HPDE6-E6E7 (cell line): ENCODE measurements at regions not wholly inside any gene's neighbourhood (a gene's known extent, or its start where the extent isn't known, plus 50 kb on each side); places are given as distances from the start of the nearest gene placed in this dataset.
A peak's percentile ranks its signal among the peaks of the same experiment; 100 is the strongest.

Source experiments
- DNase-seq: peaks from one replicate; pipeline ENCODE4 v3.0.0; 2011; ENCODE audit warnings: missing footprints; ENCODE audit errors: extremely low spot score

DNA sequence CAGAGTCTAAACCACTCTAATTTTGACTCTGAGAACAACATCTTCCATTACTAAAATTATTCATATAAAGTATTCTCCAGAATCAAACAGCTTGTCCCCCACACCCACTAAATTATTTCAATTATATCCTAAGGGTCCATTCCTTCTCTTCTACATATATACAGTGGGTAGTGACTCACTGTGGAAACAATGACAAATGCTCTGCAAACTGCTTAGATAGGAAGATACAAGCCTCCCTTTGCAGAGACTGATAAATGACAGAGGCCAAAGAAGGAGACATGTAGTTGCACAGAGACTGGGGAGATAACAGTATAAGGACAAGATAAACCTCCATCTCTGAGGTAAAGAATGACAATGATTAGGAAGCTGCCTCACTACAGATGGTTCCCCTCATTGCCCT, 1087.4 kb downstream of the AGBL1 start:
- no peak for DNase-seq

DNA sequence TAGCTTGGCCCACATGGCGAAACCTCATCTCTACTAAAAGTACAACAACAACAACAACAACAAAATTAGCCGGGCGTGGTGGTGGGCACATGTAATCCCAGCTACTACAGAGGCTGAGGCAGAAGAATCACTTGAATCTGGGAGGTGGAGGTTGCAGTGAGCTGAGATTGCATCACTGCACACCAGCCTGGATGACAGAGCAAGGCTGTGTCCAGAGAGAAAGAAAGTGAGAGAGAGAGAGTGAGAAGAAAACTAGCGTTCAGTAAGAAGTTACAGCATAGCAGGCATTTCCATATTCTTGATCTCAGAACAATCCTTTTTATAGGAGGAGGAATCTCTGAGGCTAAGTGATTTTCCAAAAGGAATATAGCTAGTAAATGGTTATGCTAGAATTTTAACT, 1076.1 kb downstream of the AGBL1 start:
- DNase-seq = no peak

DNA sequence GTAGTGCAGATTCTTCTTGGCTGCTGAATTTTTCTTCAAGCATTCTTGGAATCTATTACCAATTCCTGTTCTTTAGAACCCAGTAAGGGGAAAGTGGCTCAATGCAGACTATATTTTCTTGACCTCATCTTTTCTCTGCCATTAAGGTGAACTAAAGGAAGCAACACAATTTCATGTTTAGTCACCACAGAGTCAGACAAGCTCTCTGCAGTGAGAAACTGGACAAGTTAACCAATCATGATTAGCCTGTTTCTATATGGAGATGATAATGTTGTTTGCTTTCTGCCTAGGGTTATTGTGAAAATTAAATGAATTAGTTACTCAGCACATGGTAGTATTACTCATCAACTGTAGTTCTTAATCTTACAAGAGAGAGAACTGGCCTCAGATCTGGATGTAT, 1075.1 kb downstream of the AGBL1 start:
- DNase-seq = peak; percentile 58

DNA sequence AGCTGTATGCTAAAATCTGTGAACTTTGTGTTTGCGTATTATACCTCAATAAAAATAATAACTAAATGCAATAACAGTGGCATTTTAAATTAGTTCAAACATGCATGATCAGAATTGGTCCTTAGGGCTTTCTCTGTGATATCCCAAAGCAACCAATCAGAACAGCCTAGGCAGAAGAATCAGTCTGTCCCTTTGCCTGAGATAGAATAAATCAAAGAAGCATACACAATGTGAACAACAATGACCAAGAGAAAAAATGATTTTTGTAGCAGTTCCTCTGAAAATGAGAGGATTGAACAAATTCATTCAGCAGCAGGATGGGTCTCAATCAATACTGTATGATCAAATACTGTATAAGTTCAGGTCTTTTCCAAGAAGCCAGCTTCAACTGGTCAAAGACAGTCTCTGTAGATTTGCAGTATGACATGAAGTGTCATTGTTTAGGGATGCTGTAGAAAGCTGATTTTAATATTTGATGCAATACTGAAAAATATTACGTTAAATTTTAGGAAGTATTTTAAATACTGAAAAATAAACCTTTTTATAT, 1071.6 kb downstream of the AGBL1 start:
- no peak for DNase-seq

DNA sequence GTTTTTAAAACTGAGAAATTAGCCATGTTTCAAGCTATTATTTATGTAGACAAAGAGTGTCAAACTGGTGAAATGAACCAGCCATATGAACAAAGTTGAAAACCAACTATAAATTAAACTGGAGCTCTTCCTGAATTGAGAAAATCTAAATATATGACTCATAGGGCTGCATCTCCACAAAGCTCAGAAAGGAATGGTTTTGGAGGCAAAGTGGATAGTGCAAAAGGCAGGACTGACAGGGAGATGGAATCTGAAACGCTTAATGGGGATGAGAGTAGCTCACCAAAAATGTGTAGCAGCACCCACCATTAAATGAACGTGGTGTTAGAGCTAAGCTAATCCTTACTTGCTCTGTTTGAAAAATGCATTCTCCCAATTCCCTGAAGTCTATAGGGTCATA, 1066.0 kb downstream of the AGBL1 start:
- no peak for DNase-seq

DNA sequence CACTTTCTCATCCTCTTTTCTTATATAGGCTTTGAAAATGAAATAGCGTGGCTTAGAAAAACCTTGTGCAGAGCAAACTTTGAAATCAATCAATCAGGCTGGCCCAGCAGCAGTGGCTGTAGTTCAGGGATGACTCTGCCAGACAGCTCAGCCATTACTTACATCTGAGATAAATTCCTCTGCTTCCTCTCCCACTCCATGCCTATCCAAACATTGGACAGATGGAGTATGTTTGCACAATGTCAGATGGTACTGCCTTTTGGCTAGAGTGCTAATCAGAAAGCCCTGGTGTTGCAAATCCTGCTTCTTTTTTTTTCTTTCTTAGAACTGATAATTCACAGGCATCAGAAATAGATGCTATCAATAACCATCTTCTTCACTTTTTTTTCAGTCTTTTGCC, 1065.1 kb downstream of the AGBL1 start:
- DNase-seq = no peak

DNA sequence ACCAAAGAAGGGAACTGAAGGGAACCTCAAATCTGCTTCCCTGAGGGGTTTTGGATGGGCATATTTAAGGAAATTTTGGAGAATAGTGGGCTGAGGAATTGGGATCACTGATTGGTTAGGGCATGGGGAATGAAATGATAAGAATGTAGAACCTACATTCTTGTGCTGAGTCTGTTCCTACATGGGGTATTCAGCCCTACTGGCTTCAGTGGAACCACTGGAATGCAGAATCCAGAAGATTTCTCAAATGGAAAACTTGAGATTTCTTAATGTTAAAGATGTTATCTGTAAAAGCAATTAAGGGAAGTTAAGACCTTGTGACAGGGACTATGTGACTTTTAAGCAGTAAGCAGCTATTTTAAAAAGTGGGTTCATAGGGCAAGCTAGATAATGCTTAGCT, 1062.4 kb downstream of the AGBL1 start:
- DNase-seq = no peak

DNA sequence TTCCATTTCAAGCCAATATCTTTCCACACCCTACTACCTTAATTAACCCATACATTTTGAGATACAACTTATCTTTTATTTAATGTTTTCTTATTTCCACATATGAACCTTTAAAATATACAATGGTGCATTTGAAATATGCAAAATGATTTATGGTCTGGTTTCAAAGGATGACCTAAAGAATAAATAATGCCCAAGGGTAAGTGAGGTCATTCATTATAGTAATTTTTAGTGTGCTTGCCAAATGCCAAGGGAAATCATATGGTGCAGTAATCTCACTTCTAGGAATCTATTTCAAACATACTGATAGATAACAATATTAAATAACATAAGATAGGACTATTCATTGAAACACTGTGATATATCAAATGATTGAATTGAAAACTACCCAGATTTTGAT, 1055.4 kb downstream of the AGBL1 start:
- DNase-seq = no peak

DNA sequence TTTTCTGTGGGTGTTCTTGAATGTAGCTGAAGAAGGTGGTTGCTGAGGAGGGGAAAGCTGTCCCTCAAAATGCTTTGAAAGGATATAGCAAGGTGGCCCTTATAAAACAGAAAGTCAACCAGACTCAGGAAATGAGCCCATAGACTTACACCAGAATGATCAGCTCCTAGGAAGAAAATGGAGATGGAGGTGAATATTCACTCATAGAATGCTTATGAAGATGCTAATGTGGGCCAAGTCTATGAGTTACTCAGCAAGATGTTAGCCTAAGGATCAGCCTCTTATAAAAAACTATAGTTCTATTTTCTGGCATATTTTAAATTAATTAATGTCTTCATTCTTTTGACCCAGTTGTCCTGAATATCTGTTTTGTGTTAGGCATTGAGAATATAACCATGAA, 1054.0 kb downstream of the AGBL1 start:
- DNase-seq = no peak

DNA sequence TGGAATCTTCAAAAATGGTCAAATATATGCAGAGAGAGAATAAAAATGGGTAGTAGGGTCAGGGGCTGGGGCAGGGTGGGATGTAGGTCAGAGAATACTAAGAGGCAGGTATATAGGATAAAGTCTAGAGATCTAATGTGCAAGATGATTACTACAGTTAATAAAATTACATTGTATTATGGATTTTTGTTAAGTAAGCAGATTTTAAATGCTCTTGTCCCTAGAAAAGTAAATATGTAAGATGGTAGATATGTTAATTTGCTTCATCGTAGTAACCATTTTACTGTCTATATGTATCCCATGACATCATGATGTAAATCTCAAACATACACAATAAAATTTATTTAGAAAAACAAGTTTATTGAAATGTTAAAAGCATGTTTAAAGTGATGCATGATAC, 1051.4 kb downstream of the AGBL1 start:
- no peak for DNase-seq

DNA sequence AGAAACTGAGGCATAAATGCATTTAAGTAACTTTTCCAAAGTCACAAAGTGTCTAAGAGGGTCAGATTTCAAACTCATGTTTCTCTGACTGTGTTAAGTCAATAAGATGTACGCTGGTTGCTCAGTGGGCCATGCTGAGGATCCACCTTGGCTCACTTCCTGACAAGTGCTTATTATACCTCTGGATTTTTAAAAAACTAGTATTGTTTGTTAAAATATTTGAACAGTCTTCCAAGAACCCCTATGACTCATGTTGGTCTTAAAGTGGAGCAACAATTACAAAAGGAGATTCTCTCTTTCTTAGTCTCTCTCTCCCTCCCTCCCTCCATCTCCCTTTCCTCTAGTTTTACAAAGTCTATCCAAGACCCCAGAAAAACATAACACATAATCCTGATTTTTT, 1050.2 kb downstream of the AGBL1 start:
- DNase-seq = no peak

DNA sequence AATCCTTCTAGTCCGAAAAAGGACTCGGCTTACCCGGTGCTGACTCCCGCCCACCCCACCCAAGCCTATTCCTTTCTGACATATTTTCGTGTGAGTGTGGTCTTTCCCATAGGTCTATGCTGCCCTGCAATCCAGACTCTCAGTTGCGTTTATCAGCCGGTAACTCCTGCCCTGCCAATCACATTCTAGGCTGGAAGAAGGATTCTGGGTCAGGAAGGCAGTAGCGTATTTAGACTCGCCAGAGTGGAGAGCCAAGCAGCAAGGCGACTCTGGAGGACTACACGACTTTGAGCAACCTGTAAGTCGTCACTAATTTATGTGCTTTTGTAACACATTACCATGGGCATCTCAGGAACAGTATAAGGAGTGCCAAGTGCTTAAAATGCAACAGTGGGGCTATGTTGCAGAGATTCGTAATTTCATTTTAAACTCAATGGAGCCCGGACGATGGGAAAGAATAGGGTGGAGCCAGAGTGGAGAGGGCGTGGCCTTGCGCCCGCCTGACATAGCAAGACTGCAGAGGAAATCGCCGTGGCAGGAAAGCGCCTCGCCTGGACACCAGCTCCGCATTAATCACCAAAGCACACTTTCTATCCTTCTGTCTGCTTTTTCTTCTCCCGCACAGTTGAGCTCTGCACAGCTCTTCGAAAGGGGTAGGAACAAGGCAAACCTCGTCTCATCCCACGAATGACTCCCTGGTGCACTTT, 1044.2 kb downstream of the AGBL1 start:
- no peak for DNase-seq

DNA sequence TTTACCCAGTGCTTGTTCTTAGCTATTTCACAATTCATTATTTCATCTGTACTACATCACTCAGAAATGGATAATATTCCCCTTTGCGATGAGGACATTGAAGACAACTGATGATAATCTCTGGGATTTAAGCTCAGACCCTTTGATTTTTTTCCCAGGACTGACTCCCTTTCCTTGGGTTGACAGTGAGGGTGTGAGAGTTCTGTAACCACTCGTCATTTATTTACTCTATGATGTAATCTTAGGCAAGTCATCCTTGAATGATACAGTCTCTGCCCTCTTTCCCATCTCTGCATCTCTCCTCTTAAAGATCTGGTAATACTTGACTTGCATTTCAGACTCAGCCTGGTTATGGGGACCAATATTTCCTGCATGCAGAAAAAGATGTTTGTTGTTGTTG, 1041.7 kb downstream of the AGBL1 start:
- DNase-seq = no peak

DNA sequence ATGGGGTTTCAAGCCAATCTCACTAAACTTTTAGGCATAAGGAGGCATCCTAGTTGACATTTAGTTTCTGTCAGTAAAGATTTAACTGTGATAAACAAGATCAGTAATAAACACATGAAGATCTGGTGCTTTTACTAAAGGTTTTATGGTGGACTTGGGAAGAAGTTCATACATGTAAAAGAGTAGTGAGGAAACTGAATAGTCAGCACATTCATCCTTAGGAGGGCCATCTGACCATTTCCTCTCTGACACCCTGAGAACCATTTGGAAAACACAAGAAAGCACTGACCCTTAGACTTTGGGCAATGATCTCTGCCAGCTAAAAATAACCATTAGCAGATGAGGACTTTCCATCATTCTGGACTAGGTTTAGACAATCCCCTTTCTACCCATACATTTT, 1040.9 kb downstream of the AGBL1 start:
- DNase-seq = no peak

DNA sequence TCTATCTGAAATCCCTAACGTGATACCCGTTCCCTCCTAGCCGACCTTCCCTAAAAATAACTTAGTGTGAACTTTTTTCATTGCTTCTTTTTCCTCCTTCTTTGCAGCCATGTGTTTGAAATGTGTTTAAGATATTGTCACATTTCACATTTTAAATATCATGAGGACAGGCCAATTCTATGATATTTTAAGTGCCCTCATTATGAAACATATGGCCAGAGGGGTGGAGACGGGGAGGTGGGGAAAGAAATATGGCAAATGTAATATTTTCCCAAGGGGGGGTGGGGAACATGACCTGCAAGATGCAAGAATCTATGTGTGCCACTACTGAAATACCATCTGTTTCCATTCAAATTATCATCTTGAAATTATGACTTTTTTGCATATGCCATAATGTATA, 1039.2 kb downstream of the AGBL1 start:
- no peak for DNase-seq

DNA sequence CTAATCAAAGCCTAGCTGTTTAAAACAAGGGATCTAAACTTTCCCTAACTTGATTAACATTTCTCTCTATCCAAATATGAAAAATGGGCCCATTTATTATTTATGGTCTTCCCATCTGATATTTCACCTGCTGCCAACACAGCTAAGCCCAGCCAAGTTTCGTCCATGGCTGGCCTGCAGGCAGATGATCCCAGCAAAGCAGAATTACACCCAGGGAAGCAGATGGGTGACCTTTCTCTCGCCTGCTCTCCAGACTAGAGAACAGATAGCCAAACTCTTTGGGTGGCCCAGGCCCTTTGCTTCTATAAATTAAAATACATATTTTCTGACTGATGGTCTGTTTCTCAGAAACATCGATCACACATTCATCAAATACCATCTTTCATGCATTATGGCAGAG, 1038.8 kb downstream of the AGBL1 start:
- DNase-seq = no peak

DNA sequence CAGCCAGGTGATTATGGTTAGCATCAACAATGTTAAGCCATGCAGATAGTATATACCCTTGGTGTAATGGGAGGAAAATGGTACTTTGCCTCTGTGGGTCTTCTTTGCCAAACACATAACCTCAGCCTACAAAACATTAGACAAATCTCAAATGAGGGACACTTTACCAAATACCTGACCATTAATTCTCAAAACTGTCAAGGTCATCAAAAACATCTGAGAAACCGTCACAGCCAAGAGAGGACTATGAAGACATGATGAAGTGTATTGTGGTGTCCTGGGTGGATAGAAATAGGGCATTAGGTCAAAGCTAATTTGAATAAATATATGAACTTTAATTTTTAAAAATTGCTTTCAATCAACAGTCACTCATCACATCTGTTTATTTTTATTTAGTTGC, 1036.1 kb downstream of the AGBL1 start:
- DNase-seq = no peak

DNA sequence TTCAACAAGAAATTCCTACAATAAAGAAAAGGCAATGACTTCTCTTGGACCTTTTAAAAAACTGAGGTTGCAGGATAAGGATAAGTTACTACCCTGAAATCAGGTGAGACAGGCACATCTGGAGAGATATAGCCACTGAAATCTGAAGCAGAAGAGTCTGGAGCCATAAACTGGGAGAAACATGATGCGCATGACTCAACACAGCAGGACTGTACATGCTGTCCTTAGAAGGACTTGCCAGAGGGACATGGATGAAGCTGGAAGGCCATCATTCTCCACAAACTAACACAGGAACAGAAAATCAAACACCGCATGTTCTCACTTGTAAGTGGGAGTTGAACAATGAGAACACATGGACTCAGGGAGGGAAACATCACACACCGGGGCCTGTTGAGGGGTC, 1020.2 kb downstream of the AGBL1 start:
- DNase-seq = no peak

DNA sequence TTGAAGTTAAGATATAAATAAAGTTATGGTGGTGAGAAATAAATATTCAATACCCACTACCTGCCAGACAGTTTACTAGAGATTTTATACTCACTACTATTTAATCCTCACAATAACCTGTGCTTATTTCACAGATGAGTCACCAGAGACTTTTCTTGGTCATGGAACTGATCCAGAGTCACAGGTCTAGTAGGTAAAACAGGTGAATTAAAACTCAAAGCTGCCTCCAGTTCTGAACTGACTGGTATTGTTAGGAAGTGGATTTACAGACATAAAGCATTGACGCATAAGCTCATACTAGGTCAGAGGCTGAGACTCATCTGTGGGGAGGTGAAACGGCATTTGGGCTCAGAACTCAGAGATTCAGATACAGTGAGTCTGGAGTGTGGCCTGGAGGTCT, 1009.9 kb downstream of the AGBL1 start:
- no peak for DNase-seq

DNA sequence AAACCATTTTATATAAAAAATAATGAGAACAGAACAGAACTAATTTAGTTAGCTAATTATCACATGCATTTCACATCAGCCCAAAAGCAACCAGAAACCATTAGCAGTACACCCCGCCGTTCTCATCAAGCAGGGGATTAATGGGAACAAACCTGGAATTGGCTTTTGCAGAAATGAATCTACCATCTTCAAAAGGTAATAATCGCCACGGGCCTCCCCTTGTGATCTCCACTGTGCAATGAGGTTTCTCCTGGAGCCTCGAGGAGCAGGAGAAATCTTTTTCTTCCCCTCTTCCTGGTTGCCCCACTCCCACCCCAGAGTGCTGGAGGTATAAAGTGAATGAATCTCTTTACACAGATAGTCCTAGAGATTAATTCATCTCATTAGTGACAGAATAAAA, 1003.5 kb downstream of the AGBL1 start:
- no peak for DNase-seq

DNA sequence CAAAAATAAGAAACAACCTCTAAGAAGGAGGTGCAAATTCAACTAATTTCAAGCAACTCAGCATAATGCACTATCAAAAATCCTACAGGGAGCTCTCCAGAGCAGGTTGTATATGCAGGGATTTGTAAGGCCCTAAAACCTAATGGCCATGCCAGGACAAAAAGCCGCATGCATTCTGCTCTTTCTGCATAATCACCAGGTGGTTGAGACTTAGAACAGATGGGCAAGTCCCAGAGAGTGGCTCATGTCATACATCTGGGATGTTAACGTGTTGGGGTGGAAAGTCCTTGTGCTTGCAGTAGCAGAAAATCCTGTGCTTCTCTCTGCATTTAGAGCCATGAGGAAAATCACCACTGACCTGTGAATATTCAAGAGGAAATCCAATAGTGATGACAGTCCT, 1002.9 kb downstream of the AGBL1 start:
- no peak for DNase-seq

DNA sequence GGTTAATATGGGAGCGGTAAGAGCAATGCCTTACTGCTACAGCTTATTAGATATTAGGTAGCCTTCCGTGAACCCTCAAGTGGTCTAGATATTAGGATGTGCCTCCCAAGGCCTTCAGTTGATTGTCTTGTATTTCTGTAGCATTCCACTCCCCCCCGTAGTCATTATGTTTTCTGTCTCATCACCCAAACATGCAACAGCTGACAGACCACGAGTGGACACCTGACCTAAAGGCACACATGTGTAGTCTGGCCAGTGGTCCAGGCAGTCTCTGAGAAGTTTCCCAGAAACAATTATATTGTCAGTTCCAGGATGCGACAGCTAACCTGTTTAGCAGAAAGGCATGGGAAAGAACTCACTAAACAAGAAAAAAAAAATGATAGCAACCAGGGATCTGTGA, 1000.9 kb downstream of the AGBL1 start:
- DNase-seq = no peak
